KG1 (cell line): ENCODE measurements at regions not wholly inside any gene's neighbourhood (a gene's known extent, or its start where the extent isn't known, plus 50 kb on each side); places are given as distances from the start of the nearest gene placed in this dataset.

ENCODE experiments used
- DNase-seq: peaks from one replicate; lab custom pipeline; 2025; lab: John Stamatoyannopoulos, UW

DNA sequence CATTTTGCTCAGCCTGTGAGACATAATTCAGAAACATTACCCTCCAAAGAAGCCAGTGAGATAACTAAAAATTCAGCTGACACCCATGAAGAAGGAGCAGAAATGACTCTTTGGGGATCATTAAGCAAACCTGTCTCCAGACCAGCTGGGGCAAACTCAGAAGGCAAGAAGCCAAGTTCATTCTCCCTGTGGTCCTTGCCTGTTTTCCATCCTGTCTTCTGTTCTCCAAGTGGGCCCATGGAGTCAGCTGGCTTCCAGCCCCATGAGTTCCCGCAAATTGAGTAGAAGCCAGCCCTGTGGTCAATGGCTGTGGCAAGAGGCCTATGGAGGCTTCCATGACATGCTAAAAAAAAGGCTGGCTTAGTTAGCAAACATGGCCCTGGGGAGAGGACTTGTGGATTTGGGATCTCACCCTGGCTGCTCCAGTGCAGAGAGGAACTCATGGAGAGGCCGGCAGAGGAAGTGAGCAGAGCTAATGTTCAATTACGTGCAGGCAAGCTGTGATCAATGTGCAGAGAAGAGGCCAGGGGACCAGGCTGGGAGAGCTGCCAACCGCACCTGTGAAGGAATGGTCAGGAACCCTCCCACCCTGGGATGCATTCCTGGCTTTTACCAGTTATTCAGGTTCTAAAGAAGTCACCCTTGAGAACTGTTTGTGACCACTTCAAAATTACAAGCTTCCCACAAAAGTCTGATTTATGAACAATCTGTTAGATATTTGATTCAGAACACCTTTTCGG lies 229.1 kb downstream of the TSHZ3 start:
- DNase-seq = no peak

DNA sequence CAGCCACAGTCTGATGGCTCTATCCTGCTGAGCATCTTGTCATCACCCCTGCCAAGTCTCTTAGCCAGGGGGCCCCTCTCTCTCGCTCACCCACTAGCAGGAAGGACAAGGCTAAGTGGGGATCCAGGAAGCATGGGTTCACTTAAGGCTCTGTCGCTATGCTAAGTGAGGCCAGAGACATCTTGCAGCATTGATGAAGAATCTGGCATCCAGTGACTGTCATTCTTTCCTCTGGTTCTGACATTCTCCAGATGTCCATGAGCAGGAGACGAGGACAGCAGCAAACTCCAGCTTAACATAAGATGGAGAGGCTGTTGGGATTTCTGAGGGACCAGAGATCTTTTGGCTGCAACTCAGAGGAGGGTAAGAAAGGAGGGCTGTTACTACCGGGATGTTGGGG lies 230.2 kb downstream of the TSHZ3 start:
- no peak for DNase-seq

DNA sequence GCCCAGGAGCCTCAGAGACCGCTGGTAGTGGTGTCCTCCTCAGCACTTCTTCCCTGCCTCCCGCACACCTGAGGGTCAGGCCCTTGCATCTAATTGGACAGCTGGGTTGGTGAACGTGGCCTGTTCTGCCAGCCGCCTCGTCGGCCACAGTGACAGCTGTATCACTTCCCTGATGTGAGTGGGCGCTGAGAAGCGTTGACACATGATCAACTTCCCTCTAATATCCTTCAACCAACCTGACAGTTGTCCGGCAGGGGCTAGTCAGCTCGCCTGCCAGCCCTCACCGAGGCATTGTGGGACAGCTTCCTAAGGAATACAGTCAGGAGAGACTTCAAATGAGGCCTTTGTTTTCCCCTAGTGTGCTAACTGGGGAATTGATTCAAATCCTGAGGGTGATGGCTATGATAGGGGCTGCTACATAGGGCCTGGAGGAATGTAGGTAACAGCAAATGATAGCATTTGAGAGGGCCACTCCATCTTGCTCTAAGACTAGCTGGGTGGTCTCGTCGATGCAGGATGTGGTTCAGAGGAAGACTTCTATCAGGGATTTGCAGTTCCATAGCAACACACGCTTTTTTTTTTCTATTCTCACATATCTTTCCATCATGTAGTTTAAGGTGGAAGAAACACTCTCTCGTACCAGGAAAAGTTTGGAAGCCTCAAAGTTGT lies 230.8 kb downstream of the TSHZ3 start:
- no peak for DNase-seq

DNA sequence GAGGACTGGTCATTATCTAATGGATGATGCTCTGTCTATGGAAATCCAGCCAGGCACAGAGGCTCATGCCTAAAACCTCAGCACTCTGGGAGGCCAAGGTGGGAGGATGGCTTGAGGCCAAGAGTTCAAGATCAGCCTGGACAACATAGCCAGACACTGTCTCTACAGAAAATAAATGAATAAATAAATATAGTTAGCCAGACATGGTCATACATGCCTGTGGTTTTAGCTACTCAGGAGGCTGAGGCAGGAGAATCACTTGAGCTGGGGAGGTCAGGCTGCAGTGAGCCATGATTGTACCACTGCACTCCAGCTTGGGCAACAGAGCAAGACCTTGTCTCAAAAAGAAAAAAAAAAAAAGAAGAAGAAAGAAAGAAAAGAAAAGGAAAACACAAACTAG lies 234.7 kb downstream of the TSHZ3 start:
- no peak for DNase-seq

- DNase-seq = no peak
These were observed 235.9 kb downstream of the TSHZ3 start for GRCh38 chr19:31113293-31113692.

DNA sequence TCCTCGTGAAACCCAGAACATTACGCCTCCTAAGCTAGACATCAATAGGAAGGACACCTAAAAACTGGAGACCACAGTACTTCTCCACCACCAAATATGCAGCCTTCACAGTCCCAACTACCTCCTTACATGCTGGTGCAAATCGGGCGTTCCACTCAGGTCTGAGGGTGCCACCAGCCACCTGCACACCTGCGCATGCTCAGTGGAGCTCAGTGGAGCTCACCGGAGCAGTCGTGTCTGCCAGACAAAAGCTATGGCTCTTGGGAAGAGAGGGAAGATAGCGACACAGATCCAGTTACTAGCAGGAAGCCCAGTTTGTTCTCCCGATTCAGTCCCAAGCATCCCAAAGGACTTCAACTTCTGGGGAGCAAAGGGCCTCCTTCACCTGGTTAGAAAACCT lies 237.1 kb downstream of the TSHZ3 start:
- DNase-seq = no peak

- no peak for DNase-seq
These were observed 237.5 kb downstream of the TSHZ3 start for GRCh38 chr19:31111741-31112140.

- no peak for DNase-seq
These were observed 238.9 kb downstream of the TSHZ3 start for GRCh38 chr19:31110336-31110735.

- DNase-seq = no peak
These were observed 239.6 kb downstream of the TSHZ3 start for GRCh38 chr19:31109636-31110035.

GRCh38 chr19:31107096-31107495 lies 242.1 kb downstream of the TSHZ3 start:
- DNase-seq = no peak

DNA sequence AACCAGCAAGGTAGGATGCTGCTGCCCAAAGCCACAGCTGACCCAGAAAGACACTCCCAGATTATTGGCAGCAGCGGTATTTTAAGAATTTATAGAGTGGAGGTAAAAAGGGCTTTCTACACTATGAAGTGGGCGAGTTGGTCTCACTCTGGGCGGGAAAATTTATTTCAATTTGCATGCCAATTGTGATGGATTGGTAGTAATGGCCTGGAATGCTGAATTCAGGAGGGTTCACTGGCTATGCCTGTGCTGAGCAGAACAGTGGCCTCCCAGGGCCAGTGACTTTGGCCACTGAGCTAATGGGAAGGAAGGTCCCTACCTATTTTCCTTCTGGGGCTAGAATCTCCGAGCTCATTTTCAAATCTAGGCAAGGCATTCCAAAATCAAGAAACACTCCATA lies 243.5 kb downstream of the TSHZ3 start:
- no peak for DNase-seq

DNA sequence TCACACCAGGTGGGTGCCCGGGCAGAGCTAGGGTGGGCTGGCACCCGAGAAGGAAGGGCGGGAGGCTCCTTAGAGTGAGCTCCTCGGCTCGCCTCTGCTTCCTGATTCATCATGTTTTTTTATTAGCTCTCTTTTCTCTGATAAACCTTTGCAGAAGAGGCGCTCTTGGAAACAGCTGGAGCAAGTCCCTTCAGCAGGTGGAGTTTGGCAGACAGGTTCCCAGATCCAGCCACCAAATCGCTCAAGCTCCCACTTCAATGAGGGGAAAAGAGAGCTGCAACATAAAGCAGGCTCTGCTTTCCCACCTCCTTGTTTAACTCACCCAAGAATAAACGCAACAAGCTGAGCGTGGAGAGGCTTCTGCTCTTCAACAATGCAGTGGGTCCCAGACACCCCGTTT lies 244.8 kb downstream of the TSHZ3 start:
- no peak for DNase-seq

- DNase-seq = no peak
These were observed 246.0 kb downstream of the TSHZ3 start for GRCh38 chr19:31103228-31103627.

DNA sequence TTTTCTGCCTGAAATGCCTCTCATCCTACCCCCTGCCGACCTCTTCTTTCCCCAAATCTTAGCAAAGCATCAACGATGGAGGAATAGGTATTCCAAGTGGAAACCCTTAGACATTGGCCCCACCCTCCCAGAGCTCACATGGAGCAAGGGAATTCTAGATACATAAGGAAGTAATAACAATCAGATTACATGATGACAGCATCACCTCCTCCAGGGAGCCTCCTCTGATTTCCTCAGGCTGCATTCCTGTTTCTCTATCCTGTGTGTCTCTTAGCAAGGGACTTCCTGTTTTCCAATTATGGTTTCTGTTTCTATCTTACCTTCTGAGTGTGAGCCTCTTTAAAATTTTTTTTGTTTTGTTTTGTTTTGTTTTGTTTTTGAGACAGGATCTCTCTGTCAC lies 246.6 kb downstream of the TSHZ3 start:
- no peak for DNase-seq

- DNase-seq = no peak
These were observed 248.3 kb downstream of the TSHZ3 start for GRCh38 chr19:31100981-31101380.

DNA sequence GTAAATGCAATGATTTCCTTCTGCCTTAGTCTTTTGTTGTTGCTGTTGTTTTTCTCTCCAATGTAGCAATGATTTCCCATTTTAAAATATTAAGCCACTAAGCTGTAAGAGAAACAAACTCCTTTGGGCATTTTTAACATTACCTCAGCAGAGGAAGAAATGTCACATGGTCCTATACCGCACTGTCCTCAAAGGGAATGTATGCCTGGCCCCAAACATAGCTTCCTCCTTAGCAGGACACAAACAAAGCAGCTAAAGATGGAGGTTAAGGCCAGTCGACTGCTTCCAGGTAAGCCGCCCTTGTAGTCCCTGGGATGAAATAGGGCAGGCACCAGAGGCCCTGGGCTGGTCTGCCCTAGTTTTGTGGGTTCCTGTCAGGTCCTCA lies 249.0 kb downstream of the TSHZ3 start:
- DNase-seq = no peak

DNA sequence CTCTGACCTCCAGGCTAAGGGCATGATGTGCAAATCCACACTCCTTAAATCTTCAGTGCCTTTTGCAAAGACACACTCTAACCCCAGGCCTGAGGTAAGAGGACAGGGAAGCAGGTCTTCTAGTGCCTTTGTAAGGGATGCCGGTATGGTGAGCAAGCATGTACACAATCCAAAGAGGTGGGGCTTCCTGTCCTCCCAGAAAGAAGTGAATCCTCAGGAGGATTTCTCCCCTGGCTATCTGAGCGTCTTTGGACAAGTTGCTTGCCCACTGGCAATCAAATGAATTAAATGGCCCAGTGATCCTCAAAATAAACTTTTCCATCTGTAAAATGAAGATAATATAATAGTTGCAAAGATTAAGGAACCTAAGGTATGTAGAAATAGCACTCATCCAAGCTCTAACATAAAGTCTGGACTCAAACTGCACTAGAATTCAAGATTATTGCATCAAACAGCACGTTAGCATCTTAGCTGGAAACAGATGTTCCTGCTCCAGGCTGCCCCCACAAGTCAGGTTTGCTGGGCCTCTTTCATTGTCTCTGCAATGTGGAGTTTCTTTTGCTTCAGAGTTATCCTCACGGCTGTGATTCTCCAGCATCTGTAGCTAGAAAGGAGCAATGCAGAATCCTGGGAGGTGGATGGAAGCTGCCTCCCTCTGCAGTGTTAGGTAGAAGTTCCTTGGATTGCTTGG lies 249.6 kb downstream of the TSHZ3 start:
- DNase-seq = no peak

DNA sequence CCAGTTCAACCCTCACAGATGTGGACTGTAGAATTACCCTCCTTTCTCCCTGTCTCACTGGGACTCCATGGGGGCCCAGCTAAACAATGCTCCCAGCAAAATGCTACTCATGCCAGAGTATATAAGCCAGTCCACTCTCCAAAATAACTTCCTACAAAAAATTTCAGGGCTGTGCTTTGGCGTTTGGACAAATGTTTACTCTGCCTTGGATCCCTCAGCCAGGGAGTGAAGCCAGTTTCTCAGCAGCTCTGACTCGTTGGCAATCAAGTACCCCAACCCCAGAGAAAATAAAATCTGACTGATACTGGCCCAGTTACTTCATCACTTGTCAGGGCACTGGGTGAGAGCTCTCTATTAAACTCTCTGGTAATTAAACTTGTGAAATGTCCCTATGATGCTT lies 250.4 kb downstream of the TSHZ3 start:
- DNase-seq = no peak

DNA sequence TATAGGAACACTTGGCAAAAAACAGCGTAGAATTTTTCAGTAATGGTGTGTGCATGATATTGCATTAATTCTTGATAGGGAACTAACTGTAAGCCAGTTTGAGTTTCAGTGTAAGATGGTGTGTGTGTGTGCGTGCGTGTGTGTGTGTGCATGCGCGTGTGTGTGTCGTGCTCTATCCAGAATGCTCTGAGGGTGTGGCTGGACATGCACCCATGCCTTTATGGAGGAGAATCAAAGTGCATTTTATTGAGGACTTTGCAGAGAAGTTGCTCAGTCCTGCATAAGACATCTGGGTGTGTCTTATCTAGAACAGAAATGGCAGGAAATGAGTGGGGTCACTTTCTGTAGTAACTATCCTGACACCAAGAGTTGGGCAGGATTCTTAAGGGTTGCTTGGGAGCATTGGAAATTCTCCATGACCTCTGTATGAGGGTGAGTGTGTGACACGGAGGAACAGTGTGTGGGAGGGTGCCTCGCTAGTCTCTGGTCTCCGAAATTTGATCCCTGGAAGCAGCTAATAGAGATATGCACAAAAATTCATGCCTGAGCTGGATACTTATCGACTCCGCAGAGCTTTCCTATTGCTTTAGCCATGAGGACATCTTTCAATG lies 252.2 kb downstream of the TSHZ3 start:
- no peak for DNase-seq

- no peak for DNase-seq
These were observed 253.0 kb downstream of the TSHZ3 start for GRCh38 chr19:31096062-31096830.

GRCh38 chr19:31095100-31095804 lies 254.0 kb downstream of the TSHZ3 start:
- no peak for DNase-seq

DNA sequence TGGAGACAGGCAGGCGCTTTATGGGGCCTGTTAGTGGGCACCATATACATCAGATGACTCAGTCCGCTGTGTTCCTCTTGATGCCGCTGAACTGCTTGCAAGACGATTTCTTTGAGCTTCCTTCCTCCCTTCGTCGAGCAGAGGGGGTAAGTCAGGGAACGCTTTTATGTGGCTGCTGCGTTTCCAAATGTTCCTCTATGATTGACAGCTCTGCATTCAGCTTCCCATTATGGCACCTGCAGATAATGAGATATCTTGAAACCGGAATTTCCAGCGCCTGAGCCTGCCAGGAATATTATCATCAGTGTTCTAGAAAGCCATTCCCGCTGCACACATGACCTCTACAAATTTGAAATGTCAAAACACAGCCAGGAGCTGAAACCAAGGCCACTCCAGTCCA lies 257.0 kb downstream of the TSHZ3 start:
- no peak for DNase-seq
